Natural killer cell (primary cell): ENCODE measurements at regions not wholly inside any gene's neighbourhood (a gene's known extent, or its start where the extent isn't known, plus 50 kb on each side); places are given as distances from the start of the nearest gene placed in this dataset.
A peak's percentile ranks its signal among the peaks of the same experiment; 100 is the strongest.

ENCODE experiments used
- ATAC-seq, 3 donors: fragments of 150-1000 bp in 2 of 3; fragments of 200-7000 bp in 1 of 3; cut with Tn5 transposase; 1 replicate in 1 of 3; 2 replicates in 2 of 3; pipeline ENCODE4 v1.10.0; 2021; ENCODE audit warnings: mild to moderate bottlenecking in 2 of 3, moderate library complexity in 2 of 3
- DNase-seq, 2 donors: peaks; one replicate each; pipeline versions ENCODE4 v3.0.0 to v3.0.0-alpha.2; 2013 to 2021; ENCODE audit warnings: mixed read lengths in 1 of 2
- H3K27ac ChIP-seq: one replicate; pipeline ENCODE4 v1.5.1; 2013; ENCODE audit warnings: mild to moderate bottlenecking, low read length
- H3K27me3 ChIP-seq: one replicate; pipeline ENCODE4 v1.6.1; 2013; ENCODE audit warnings: low read length; ENCODE audit not compliant: control insufficient read depth, insufficient read depth
- H3K36me3 ChIP-seq: one replicate; pipeline ENCODE4 v1.6.1; 2013; ENCODE audit warnings: low read length; ENCODE audit not compliant: control insufficient read depth, insufficient read depth
- H3K4me1 ChIP-seq: one replicate; pipeline ENCODE4 v1.6.1; 2013; ENCODE audit warnings: low read length; ENCODE audit not compliant: control insufficient read depth, insufficient read depth
- H3K4me3 ChIP-seq: one replicate; pipeline ENCODE4 v1.5.1; 2013; ENCODE audit warnings: low read length
- H3K9me3 ChIP-seq: one replicate; pipeline ENCODE4 v1.6.1; 2013; ENCODE audit warnings: low read length; ENCODE audit not compliant: control insufficient read depth, insufficient read depth
- H3K27ac Mint-ChIP-seq, 2 donors: one replicate each; pipeline ENCODE4 v1.8.0; 2022; ENCODE audit warnings: mild to moderate bottlenecking in 2 of 2, mixed read lengths in 2 of 2, moderate library complexity in 1 of 2
- H3K27me3 Mint-ChIP-seq, 2 donors: one replicate each; pipeline ENCODE4 v1.8.0; 2022; ENCODE audit warnings: low read depth in 2 of 2, mixed read lengths in 2 of 2
- H3K36me3 Mint-ChIP-seq: one replicate; pipeline ENCODE4 v1.8.0; 2022; ENCODE audit warnings: mixed read lengths
- H3K4me1 Mint-ChIP-seq, 2 donors: one replicate each; pipeline ENCODE4 v1.8.0; 2022; ENCODE audit warnings: mixed read lengths in 2 of 2
- H3K4me3 Mint-ChIP-seq: one replicate; pipeline ENCODE4 v1.8.0; 2022; ENCODE audit warnings: mild to moderate bottlenecking, moderate library complexity, mixed read lengths
- H3K9me3 Mint-ChIP-seq, 2 donors: one replicate each; pipeline ENCODE4 v1.8.0; 2022; ENCODE audit warnings: mixed read lengths in 2 of 2
- CTCF ChIP-seq: fragments of 200-600 bp; IDR thresholded peaks from one replicate; pipeline ENCODE4 v1.8.0; 2022; ENCODE audit warnings: antibody characterized with exemption
- WGBS: methylation state at CpG from one replicate; pipeline ENCODE4 v1.1.7; 2013; ENCODE audit warnings: missing lambda C conversion rate; ENCODE audit not compliant: insufficient coverage; 5-methylcytosine and 5-hydroxymethylcytosine counted together
- intact Hi-C: fragments of 100-400 bp; cut with micrococcal nuclease; formaldehyde crosslinking; loops from one replicate; pipeline ENCODE4 v1.14.2; 2022

- TF ChIP-seq CTCF: no peak
- H3K27ac ChIP-seq: no peak overlapping the region
- H3K9me3 Mint-ChIP-seq: no peaks in the 10 kb centered on the region
- no peaks in the 10 kb centered on the region for H3K36me3 Mint-ChIP-seq
- H3K27ac Mint-ChIP-seq: no peak overlapping the region
- no peak overlapping the region for H3K4me3 ChIP-seq
- H3K9me3 ChIP-seq: no peaks in the 10 kb centered on the region
- H3K27me3 ChIP-seq: no peaks in the 10 kb centered on the region
- intact Hi-C loops: no loop called here
- H3K27me3 Mint-ChIP-seq: peaks cover 28 to 33% of the 10 kb centered on the region in 2 donors
- no peak overlapping the region for H3K4me3 Mint-ChIP-seq
- DNase-seq: no peak
- no peak for ATAC-seq
- no peaks in the 10 kb centered on the region for H3K36me3 ChIP-seq
- peaks cover 14 to 31% of the 10 kb centered on the region in 2 donors for H3K4me1 Mint-ChIP-seq
- WGBS: 66% methylated on average over 8 of the region's 8 CpGs
- peaks cover 54% of the 10 kb centered on the region for H3K4me1 ChIP-seq
Observed at GRCh38 chr1:25043228-25043580, 113.1 kb upstream of the RUNX3 start.

- Mint-ChIP-seq H3K36me3 (no peaks in the 10 kb centered on the region), H3K27me3 (peaks cover 26 to 27% of the 10 kb centered on the region in 2 donors), H3K4me3 (no peak overlapping the region), H3K4me1 (peaks cover 14 to 36% of the 10 kb centered on the region in 2 donors), H3K27ac (no peak overlapping the region), H3K9me3 (no peaks in the 10 kb centered on the region)
- intact Hi-C loops: no loop called here
- H3K9me3 ChIP-seq: no peaks in the 10 kb centered on the region
- ATAC-seq (peak in 1 of 3 donors; percentile 9), DNase-seq (no peak)
- H3K4me3 ChIP-seq: no peak overlapping the region
- H3K27ac ChIP-seq: no peak overlapping the region
- H3K27me3 ChIP-seq: no peaks in the 10 kb centered on the region
- TF ChIP-seq CTCF: no peak
- WGBS: 80% methylated on average over 13 of the region's 13 CpGs
- H3K4me1 ChIP-seq: peaks cover 60% of the 10 kb centered on the region
- no peaks in the 10 kb centered on the region for H3K36me3 ChIP-seq
Observed at GRCh38 chr1:25042331-25043227, 112.5 kb upstream of the RUNX3 start.

- intact Hi-C loops: no loop called here
- no peak for DNase-seq
Observed at GRCh38 chr1:25041916-25042315, 111.8 kb upstream of the RUNX3 start.

More at GRCh38 chr1:25041916-25042315, 111.8 kb upstream of the RUNX3 start:
- Histone ChIP-seq H3K9me3 (no peaks in the 10 kb centered on the region), H3K4me1 (peaks cover 66% of the 10 kb centered on the region), H3K27ac (no peak overlapping the region), H3K4me3 (no peak overlapping the region), H3K36me3 (no peaks in the 10 kb centered on the region), H3K27me3 (no peaks in the 10 kb centered on the region)
- peaks cover 19 to 39% of the 10 kb centered on the region in 2 donors for H3K4me1 Mint-ChIP-seq
- no peak overlapping the region for H3K27ac Mint-ChIP-seq
- TF ChIP-seq CTCF: no peak
- peaks cover 26 to 27% of the 10 kb centered on the region in 2 donors for H3K27me3 Mint-ChIP-seq
- ATAC-seq: peak in 1 of 3 donors; percentile 50
- no peaks in the 10 kb centered on the region for H3K36me3 Mint-ChIP-seq
- no peak overlapping the region for H3K4me3 Mint-ChIP-seq
- no peaks in the 10 kb centered on the region for H3K9me3 Mint-ChIP-seq
- 64% methylated on average over 3 of the region's 4 CpGs for WGBS
